CD4-positive, alpha-beta T cell (primary cell): ENCODE measurements at regions not wholly inside any gene's neighbourhood (a gene's known extent, or its start where the extent isn't known, plus 50 kb on each side); places are given as distances from the start of the nearest gene placed in this dataset.

Source experiments
- ATAC-seq: fragments of 200-7000 bp; cut with Tn5 transposase; one replicate; pipeline ENCODE4 v1.10.0; 2022; ENCODE audit warnings: mild to moderate bottlenecking; ENCODE audit not compliant: poor library complexity
- CTCF ChIA-PET: fragments of 350-600 bp; sonication (Branson Sonifier 250); formaldehyde crosslinking; loops from one replicate; lab custom pipeline; 2021; ENCODE audit warnings: antibody characterized with exemption, inconsistent platforms; lab: Charles Lee
- POLR2A ChIA-PET: fragments of 350-600 bp; sonication (Branson Sonifier 250); formaldehyde crosslinking; loops from one replicate; lab custom pipeline; 2021; ENCODE audit warnings: antibody characterized with exemption, inconsistent platforms; lab: Charles Lee
- DNase-seq, 14 experiments: peaks; one replicate each; pipeline ENCODE4 v3.0.0-alpha.2; 2013 to 2020; ENCODE audit warnings: mixed read lengths in 2 of 14
- H3K27ac ChIP-seq, 2 donors: one replicate each; pipeline versions ENCODE4 v1.5.1 to v1.7.0; 2013; ENCODE audit warnings: low read length in 2 of 2, low read depth in 1 of 2, mild to moderate bottlenecking in 1 of 2
- H3K27me3 ChIP-seq, 2 experiments: 1 replicate in 1 of 2; 2 replicates in 1 of 2; pipeline versions ENCODE4 v1.6.1 to v1.7.0; 2013; ENCODE audit warnings: low read length in 2 of 2, control low read depth in 1 of 2, mild to moderate bottlenecking in 1 of 2, moderate library complexity in 1 of 2; ENCODE audit not compliant: insufficient read depth in 2 of 2, control insufficient read depth in 1 of 2
- H3K36me3 ChIP-seq: one replicate; pipeline ENCODE4 v1.6.1; 2013; ENCODE audit warnings: low read length, control low read depth; ENCODE audit not compliant: insufficient read depth
- H3K4me1 ChIP-seq: one replicate; pipeline ENCODE4 v1.6.1; 2013; ENCODE audit warnings: low read length, control low read depth; ENCODE audit not compliant: insufficient read depth
- H3K4me3 ChIP-seq: one replicate; pipeline ENCODE4 v1.5.1; 2013; ENCODE audit warnings: mild to moderate bottlenecking, low read length, moderate library complexity
- H3K9me3 ChIP-seq, 2 experiments: 1 replicate in 1 of 2; 2 replicates in 1 of 2; pipeline versions ENCODE4 v1.6.1 to v1.7.0; 2013; ENCODE audit warnings: low read length in 2 of 2, mild to moderate bottlenecking in 2 of 2, control low read depth in 1 of 2, moderate library complexity in 1 of 2; ENCODE audit not compliant: control insufficient read depth in 1 of 2, insufficient read depth in 1 of 2
- H3K27ac Mint-ChIP-seq: one replicate; pipeline ENCODE4 v1.8.0; 2020; ENCODE audit warnings: mixed read lengths
- H3K27me3 Mint-ChIP-seq: one replicate; pipeline ENCODE4 v1.8.0; 2021; ENCODE audit warnings: mixed read lengths
- H3K36me3 Mint-ChIP-seq: one replicate; pipeline ENCODE4 v1.8.0; 2021; ENCODE audit warnings: low read depth, mixed read lengths
- H3K4me1 Mint-ChIP-seq: one replicate; pipeline ENCODE4 v1.8.0; 2021; ENCODE audit warnings: low read depth, mixed read lengths
- H3K4me3 Mint-ChIP-seq: one replicate; pipeline ENCODE4 v1.8.0; 2020; ENCODE audit warnings: mild to moderate bottlenecking, mixed read lengths
- H3K9me3 Mint-ChIP-seq: one replicate; pipeline ENCODE4 v1.8.0; 2020; ENCODE audit warnings: mixed read lengths
- intact Hi-C, 2 experiments: fragments of 100-400 bp; cut with DNase I in 1 of 2; cut with micrococcal nuclease in 1 of 2; formaldehyde crosslinking; loops; one replicate each; pipeline versions ENCODE4 v1.15.1 to v1.9.0; 2023 to 2025; cut with DNase I, micrococcal nuclease
- TF ChIP-seq, protein P1 (sequence below): fragments of 200-600 bp; IDR thresholded peaks from one replicate; pipeline ENCODE4 v1.8.0; 2022; ENCODE audit warnings: antibody characterized with exemption, mild to moderate bottlenecking

DNA sequence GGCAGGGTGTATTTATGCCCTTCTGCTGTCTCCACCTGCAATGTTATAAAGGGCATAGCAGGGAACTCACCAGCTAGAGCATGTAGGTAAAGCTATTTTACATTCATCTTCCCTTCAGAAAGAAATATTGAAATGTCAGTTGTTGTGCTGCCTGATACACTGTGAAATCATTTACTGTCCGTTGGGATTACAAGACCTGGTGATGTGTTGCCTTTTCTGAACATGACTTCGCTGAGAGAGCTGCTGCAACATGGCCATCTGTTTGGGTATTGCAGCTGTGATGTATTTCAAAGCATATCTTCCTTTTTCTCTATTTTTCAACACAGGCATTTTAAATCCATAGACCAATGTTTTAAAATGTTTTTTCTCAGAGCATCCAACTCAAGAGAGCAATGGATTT, 644.1 kb upstream of the GNPDA2 start:
- no peaks in the 10 kb centered on the region for H3K27me3 Mint-ChIP-seq
- Histone ChIP-seq H3K9me3 (peaks cover 0 to 4% of the 10 kb centered on the region in 2 experiments), H3K4me3 (no peak overlapping the region), H3K27me3 (no peaks in the 10 kb centered on the region), H3K4me1 (no peaks in the 10 kb centered on the region), H3K27ac (no peak overlapping the region), H3K36me3 (no peaks in the 10 kb centered on the region)
- DNase-seq, result no peak
- TF ChIP-seq, protein P1, sequence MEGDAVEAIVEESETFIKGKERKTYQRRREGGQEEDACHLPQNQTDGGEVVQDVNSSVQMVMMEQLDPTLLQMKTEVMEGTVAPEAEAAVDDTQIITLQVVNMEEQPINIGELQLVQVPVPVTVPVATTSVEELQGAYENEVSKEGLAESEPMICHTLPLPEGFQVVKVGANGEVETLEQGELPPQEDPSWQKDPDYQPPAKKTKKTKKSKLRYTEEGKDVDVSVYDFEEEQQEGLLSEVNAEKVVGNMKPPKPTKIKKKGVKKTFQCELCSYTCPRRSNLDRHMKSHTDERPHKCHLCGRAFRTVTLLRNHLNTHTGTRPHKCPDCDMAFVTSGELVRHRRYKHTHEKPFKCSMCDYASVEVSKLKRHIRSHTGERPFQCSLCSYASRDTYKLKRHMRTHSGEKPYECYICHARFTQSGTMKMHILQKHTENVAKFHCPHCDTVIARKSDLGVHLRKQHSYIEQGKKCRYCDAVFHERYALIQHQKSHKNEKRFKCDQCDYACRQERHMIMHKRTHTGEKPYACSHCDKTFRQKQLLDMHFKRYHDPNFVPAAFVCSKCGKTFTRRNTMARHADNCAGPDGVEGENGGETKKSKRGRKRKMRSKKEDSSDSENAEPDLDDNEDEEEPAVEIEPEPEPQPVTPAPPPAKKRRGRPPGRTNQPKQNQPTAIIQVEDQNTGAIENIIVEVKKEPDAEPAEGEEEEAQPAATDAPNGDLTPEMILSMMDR, result no peak
- no peak for ATAC-seq
- peaks cover 6% of the 10 kb centered on the region for H3K9me3 Mint-ChIP-seq
- no peaks in the 10 kb centered on the region for H3K4me1 Mint-ChIP-seq
- intact Hi-C loops, result no loop called here
- ChIA-PET POLR2A (no interaction called here), CTCF (no interaction called here)
- no peaks in the 10 kb centered on the region for H3K36me3 Mint-ChIP-seq
- no peak overlapping the region for H3K27ac Mint-ChIP-seq
- H3K4me3 Mint-ChIP-seq, result no peak overlapping the region

DNA sequence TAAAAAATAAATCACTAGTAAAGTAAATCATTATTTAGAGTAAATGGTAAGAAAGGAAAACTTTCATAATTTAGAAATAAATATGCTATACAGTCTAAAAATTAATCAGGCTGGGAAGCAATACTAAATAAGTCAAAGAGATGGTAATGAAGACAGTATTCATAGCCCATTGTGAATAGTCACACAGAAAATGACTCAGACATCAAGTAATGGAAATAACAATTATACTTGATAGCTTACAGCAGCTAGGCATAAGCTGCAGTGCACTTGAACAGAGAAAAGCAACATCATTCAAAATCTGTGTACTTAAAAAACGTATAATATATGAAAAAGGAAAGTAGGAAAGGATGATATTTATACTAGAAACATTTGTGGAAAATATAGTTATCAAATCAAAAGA, 642.5 kb upstream of the GNPDA2 start:
- Mint-ChIP-seq H3K9me3 (peaks cover 3% of the 10 kb centered on the region), H3K27ac (no peak overlapping the region), H3K36me3 (no peaks in the 10 kb centered on the region), H3K27me3 (no peaks in the 10 kb centered on the region), H3K4me3 (no peak overlapping the region), H3K4me1 (no peaks in the 10 kb centered on the region)
- no peaks in the 10 kb centered on the region for H3K27me3 ChIP-seq
- H3K4me3 ChIP-seq, result no peak overlapping the region
- TF ChIP-seq, protein P1, result no peak
- H3K36me3 ChIP-seq, result no peaks in the 10 kb centered on the region
- H3K4me1 ChIP-seq, result no peaks in the 10 kb centered on the region
- POLR2A ChIA-PET, result no interaction called here
- CTCF ChIA-PET, result no interaction called here
- peaks cover 0 to 4% of the 10 kb centered on the region in 2 experiments for H3K9me3 ChIP-seq
- no peak overlapping the region for H3K27ac ChIP-seq
- intact Hi-C loops, result no loop called here
- ATAC-seq (no peak), DNase-seq (no peak)

DNA sequence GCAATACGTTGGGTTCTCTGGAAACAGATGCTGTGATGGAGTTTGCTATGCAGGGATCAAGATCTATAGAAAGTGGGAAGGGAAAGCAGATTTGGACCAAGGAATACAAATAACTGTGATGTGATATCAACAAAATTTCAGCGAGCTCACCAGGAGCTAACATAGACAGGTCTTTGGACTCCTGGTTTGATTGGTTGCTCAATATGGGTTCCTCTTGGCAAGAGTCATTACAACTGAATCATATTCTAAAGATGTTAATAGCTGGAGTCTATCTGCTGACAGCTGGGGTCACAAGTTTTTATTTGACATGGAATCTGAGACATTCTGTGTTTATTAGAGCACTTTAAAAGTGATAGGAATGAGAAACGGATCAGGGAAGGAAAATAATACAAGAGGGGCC, 637.6 kb upstream of the GNPDA2 start:
- Mint-ChIP-seq H3K27me3 (no peaks in the 10 kb centered on the region), H3K9me3 (peaks cover 2% of the 10 kb centered on the region), H3K4me1 (no peaks in the 10 kb centered on the region), H3K36me3 (no peaks in the 10 kb centered on the region), H3K4me3 (no peak overlapping the region), H3K27ac (no peak overlapping the region)
- peaks cover 8 to 11% of the 10 kb centered on the region in 2 experiments for H3K9me3 ChIP-seq
- H3K27me3 ChIP-seq, result no peaks in the 10 kb centered on the region
- POLR2A ChIA-PET, result no interaction called here
- no peak for DNase-seq
- TF ChIP-seq, protein P1, result no peak
- CTCF ChIA-PET, result no interaction called here
- intact Hi-C loops, result no loop called here
- ATAC-seq, result no peak
- no peak overlapping the region for H3K27ac ChIP-seq
- no peak overlapping the region for H3K4me3 ChIP-seq
- H3K36me3 ChIP-seq, result no peaks in the 10 kb centered on the region
- H3K4me1 ChIP-seq, result no peaks in the 10 kb centered on the region
